HG02759 (cell line): ENCODE measurements at regions not wholly inside any gene's neighbourhood (a gene's known extent, or its start where the extent isn't known, plus 50 kb on each side); places are given as distances from the start of the nearest gene placed in this dataset.
"Not testable (repeated sequence)": the region's sequence is repeated elsewhere in the genome, so short reads cannot be mapped to it uniquely, and the experiment has no call there.

Experiments
- ATAC-seq: cut with Tn5 transposase; IDR thresholded peaks from one replicate; pipeline ENCODE4 v1.9.1; 2021; ENCODE audit warnings: mild to moderate bottlenecking, moderate library complexity; ENCODE audit not compliant: unreplicated experiment

DNA sequence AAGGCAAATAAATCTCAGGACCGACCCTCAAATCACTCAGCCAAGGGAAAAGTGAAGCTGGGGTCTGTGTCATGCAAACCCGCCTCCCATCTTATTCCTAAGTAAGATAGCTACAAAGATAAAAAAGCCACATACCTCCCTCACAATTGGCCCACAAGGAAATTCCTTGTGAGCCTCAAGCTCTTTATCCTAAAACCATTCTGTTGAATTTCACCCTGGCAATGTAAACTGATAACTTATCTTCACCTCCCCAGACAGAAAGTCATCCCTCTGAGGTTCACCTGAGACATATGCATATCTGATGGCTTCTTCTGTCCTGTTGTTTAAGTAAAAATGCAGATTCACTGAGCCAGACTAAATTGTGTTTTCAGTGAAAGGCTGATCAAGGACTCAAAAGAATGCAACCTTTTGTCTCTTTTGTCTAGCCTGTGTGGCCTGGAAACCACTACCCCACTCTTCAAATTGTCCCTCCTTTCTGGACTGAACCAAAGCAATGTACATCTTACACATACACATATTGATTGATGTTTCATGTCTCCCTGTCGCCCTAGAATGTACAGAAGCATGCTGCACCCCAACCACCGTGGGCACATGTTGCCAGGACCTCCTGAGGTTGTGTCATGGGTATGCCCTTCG lies 91.3 kb downstream of the MFAP3L start:
- ATAC-seq: no peak

DNA sequence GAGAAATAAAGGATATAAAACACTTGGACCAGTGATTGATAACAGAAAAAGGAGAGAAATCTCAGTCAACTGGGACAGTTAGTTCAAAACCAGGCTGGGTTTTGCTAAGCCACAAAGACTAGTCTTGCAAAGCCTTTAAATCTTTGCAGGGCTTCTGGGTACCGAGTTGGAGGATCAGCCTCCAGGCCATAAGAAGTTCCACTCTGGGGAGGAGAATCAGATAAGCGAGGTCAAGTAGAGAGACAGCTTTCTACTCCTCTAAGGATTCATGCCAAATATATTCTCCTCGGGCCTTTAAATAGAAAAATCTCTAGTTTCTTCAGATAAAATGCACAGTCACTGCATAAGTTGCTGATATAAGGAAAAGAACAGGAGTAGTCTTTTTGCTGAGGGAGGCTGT lies 92.7 kb downstream of the MFAP3L start:
- ATAC-seq: no peak

DNA sequence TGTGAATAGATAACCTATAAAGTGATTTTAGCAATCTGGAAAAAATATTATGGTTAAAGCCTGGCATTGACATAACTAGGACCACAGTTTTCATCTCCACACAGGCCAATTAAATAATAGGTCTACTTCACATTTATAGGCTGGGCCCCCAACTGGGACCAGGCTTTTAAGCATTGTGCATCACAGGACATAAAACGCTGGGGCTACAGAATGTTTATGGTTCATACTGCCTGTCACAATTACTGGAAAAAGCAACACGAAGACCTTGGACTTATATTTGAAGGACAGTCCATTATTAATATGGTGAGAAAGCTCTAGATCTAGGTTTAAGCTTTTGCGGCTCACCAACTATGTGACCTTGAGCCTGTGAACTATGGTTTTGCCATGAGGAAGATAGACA lies 94.2 kb downstream of the MFAP3L start:
- ATAC-seq: no peak

DNA sequence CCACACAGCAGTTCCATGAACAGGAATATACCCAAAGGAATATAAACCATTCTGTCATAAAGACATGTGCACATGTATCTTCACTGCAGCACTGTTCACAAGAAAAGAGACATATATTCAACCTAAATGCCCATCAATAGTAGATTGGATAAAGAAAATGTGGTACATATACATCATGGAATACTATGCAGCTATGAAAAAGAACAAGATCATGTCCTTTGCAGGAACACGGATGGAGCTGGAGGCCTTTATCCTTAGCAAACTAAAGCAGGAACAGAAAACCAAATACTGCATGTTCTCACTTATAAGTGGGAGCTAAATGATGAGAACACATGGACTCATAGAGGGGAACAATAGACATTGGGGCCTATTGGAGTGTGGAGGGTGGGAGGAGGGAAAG lies 95.4 kb downstream of the MFAP3L start:
- ATAC-seq: not testable (repeated sequence)

GRCh38 chr4:169927280-169927679 lies 98.9 kb downstream of the MFAP3L start:
- ATAC-seq: no peak

DNA sequence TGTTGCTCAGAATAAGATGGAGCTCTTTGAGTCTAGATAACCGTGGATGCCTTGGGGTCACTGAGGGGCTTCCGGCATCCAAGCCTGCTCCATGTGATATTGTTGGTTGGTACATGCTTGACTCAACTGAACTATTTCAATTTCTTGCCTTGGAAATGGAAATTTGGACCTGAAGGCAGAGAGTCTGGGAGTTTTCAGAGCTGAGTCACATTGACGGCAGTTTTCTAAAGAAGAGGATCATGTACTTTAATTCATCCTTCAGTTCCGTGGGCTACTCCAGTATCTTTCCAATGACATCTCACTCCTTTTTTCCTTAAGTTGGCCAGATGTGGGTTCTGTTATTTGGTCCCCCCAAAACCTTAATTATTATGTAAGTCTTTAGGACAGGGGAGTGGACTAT lies 100.5 kb downstream of the MFAP3L start:
- no peak for ATAC-seq

- ATAC-seq: no peak
Observed at GRCh38 chr4:169922632-169923276, 103.4 kb downstream of the MFAP3L start.

- ATAC-seq: no peak
Observed at GRCh38 chr4:169921732-169922131, 104.5 kb downstream of the MFAP3L start.

DNA sequence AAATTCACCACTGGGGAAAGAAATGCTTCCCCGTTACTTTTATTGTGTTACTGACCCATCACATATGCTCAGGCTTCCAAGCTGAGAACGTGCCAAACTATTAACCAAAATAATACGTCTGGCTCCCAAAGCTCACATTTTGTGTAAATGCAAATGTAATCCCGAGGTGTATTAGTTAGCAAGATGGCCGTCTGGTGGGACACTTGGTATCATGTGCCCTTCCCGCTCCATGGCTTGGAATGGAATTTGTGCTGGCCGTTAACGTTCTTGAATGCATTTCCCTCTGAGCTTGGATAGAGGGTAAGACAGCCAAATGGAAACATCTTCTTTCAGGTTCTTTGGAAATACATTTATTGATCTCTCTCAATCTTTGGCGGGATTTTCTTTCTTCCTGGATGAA lies 105.0 kb downstream of the MFAP3L start:
- ATAC-seq: no peak

DNA sequence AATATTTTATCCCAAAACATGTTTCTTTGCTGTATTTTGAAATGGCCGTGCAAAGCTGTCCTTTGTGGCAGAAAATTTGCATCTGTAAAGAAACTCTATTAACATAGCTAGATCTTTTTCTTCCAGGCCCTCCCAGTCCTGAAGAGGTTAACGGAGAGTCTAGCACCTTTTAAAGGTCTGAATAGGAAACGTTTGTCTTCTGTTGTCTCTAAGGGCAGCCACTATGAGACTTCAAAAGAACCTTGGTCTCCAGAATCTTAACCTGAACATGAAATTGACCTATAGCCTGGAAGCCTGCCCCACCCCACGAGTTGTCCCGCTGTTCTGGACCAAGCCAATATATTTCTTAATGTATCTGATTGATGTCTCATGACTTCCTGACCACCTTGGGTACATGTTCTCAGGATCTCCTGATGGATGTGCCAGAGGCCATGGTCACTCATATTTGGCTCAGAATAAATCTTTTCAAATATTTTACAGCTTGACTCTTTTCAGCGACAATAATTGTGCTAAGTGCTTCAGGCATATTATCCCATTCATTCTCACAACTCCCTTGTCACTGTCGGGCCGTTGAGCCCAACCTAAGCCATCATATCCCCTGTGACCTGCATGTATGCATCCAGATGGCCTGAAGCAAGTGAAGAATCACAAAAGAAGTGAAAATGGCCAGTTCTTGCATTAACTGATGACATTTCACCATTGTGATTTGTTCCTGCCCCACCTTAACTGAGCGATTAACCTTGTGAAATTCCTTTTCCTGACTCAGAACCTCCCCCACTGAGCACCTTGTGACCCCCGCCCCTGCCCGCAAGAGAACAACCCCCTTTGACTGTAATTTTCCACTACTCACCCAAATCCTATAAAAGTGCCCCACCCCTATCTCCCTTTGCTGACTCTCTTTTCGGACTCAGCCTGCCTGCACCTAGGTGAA lies 106.7 kb downstream of the MFAP3L start:
- not testable (repeated sequence) for ATAC-seq

GRCh38 chr4:169915545-169915944 lies 110.7 kb downstream of the MFAP3L start:
- no peak for ATAC-seq

GRCh38 chr4:169914866-169915265 lies 111.3 kb downstream of the MFAP3L start:
- ATAC-seq: no peak

DNA sequence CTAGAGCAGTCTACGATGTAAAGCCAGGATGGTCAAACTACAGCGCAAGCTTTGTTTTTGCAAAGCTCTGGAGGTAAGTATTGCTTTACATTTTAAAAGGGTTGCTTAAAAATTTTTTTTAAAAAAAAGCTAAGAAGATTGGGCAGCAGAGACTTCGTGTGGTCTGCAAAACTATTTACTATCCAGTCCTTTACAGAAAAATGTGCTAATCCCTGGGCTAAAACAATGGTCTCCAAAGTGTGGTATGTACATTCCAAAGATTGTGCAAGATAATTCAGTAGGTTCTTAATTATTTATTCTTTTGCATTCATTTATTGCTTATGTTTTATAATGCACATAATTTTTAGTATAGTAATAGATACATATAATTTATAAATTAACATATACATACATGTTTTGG lies 113.2 kb downstream of the MFAP3L start:
- ATAC-seq: no peak

GRCh38 chr4:169909897-169910296 lies 116.3 kb downstream of the MFAP3L start:
- no peak for ATAC-seq

GRCh38 chr4:169909479-169909878 lies 116.7 kb downstream of the MFAP3L start:
- ATAC-seq: no peak

DNA sequence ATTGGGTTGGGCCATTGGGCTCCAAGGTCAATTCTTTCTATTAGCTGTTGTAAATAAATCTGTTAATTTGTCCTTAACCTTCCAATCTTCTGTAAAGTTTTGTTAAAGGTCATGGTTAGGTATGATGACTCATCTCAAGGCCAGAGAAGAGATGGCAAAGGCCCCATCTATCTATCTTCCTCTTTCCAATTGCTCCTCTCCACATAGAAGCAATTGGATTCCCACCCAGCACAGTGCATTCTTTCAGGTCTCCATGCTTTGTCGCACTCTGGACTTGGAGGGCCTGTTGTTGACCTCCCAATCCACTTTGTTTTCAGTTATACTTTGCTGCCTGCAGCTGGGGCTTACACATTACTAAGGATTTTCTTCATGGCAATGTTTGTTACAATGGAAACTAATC lies 118.5 kb downstream of the MFAP3L start:
- no peak for ATAC-seq

GRCh38 chr4:169906821-169907220 lies 119.4 kb downstream of the MFAP3L start:
- no peak for ATAC-seq

DNA sequence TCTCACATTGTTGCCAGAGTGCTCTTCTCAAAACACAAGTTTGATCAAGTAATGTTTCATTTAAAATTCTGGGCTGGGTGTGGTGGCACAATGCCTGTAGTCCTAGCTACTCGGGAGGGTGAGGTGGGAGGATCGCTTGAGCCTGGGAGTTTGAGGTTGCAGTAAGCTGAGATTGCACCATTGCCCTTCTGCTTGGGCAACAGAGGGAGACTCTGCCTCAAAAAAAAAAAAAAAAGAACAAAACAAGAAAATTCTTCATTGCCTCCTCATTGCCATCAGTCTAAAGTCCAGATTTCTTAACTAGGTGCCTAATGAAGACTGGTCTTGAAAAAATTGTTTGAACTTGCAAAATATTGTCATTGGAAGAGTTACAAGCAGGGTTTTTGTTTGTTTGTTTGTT lies 120.1 kb downstream of the MFAP3L start:
- ATAC-seq: no peak

DNA sequence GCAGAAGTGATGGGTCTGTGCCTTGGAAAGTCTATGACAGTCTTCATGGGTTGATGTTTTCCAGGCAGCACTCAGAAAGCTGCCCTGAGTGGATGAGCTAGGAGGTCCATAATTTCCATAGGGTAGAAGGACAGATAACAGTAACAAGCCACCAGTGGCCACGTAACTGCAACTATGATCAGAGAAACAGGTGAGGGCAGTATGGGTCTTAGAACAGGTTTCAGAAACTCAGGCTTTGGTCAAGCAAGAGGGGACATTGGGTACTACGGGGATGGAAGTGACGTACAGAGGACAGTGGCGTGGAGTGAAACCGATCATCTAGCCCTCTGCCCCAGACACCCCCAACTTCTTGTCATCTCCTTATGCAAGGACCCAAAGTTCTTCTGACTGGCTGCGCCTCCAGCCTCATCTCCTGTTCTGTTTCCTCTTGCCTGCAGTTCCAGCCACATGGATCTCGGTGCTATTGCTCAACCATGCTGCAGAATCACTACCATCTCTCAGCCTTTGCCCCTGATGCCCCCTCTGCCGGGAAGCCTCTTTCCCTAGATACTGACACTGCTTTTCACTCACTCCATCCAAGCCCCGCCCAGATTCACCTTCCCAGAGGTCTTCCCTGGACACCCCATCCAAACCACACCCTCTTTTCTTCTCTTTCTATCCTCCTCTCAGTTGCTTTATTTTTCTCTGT lies 123.4 kb downstream of the MFAP3L start:
- ATAC-seq: no peak

DNA sequence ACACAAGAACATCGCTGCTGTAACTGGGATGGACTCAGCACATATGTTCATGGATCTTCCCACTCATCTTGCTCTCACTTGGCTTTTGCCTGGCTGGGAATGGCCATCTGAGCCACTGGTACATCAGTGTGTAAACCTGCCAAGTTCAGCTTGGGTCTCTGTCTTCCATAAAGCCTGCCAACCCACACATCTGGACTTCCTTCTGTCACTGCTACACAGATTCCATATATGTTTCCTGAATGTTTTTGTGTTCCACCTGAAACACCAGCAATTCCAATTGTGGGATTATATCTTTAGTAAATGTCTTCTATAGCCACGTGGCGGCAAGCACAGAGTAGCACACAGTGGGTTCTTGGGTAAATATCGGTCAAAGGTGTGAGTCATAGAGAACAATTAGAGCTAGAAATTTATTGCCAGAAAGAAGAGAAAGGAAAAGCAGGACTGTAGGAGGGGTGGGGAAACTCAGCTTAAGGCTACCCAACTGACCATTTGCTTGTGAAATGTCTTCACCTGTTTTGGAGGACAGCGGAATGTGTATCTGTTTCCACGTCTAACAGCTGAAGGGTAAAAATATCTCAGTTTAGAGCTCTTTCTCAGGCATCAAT lies 125.9 kb downstream of the MFAP3L start:
- no peak for ATAC-seq

- no peak for ATAC-seq
Observed at GRCh38 chr4:169899295-169899694, 126.9 kb downstream of the MFAP3L start.
